GM19395 (cell line): ENCODE measurements at regions not wholly inside any gene's neighbourhood (a gene's known extent, or its start where the extent isn't known, plus 50 kb on each side); places are given as distances from the start of the nearest gene placed in this dataset.
"Not testable (repeated sequence)": the region's sequence is repeated elsewhere in the genome, so short reads cannot be mapped to it uniquely, and the experiment has no call there.

Experiments used
- ATAC-seq: cut with Tn5 transposase; IDR thresholded peaks from one replicate; pipeline ENCODE4 v1.9.1; 2021; ENCODE audit warnings: mild to moderate bottlenecking, moderate library complexity; ENCODE audit not compliant: unreplicated experiment

GRCh38 chr22:22296047-22296446 is 51.5 kb downstream of the VPREB1 start:
- not testable (repeated sequence) for ATAC-seq

DNA sequence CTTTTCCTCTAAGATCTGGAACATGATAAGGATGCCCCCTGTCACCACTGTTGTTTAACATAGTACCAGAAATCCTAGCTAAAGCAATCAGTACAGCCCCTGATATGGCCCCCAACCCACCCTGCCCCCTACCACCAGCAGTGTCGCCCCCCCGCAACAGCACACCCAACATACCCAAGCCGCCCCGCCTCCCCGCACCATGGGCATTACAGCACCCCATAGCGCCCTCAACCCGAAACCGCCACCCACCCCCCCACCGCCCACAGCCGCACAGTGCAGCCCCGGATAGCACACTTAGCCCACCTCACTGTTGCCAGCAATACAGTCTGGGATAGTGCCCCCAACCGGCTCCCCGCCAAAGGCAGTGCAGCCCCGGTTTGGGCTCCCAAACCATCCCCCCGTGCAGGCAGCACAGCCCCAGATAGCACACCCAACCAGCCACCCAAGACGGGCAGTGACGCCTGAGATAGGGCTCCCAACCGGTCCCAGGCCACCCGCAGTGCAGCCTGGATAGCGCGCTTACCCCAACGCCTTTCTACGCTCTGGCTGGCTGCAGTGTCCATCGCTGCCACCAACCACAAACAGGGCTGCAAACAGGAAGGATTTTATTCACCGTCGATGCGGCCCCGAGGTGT is 52.7 kb downstream of the VPREB1 start:
- ATAC-seq: not testable (repeated sequence)

GRCh38 chr22:22297794-22298653 is 53.4 kb downstream of the VPREB1 start:
- peak; percentile 76 for ATAC-seq

DNA sequence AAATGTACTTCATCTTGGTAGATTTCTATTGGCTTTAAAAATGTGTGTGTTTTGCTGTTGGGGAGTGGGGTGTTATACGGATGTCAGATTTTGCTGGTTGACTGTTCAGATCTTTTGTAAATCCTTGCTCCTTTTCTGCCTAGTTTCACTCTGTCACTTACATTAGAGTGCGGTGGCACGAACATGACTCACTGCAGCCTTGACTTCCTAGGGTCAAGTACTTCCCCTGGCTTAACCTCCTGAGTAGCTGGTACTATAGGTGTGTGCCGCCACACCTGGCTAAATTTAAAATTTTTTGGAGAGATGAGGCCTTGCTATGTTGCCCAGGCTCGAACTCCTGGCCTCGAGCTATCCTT is 54.0 kb downstream of the VPREB1 start:
- not testable (repeated sequence) for ATAC-seq

DNA sequence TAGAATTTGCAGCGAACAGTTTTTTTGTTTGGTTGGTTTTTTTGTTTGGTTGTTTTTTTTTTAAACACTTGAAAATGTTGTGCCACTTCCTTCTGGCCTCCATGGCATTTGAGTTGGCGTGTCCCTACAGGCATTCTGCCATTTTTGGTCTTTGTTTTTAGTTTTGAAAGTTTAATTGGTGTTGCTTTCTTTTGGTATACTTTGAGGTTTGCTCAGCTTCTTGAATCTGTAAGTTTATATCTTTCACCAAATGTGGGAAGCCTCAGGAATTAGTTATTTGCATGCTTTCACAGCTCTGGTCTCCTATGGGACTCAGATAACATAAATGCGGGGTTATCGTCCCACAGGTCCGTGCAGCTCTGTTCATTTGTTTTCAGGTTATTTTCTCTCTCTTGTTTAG is 55.9 kb downstream of the VPREB1 start:
- ATAC-seq: not testable (repeated sequence)

- not testable (repeated sequence) for ATAC-seq
These were observed 56.4 kb downstream of the VPREB1 start for GRCh38 chr22:22300946-22301345.

DNA sequence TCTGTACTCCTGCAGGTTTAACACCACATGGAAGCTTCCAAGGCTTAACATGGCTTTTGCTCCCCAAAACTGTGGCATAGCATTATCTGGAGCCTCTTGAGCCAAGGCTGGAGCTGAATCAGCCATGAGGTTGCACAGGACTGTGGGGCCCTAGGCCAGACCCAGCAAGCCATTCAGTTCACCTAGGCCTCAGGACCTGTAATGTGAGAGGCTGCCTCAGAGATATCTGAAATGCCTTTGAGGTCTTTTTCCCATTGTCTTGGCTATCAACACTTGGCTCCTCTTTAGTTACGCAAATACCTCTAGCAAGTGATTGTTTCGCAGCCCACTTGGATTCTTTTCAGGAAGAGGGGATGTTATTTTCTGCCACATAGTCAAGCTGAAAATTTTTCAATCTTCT is 72.0 kb downstream of the VPREB1 start:
- ATAC-seq: no peak

- no peak for ATAC-seq
These were observed 74.3 kb downstream of the VPREB1 start for GRCh38 chr22:22318723-22319465.

GRCh38 chr22:22321743-22322611 is 77.4 kb downstream of the VPREB1 start:
- peak; percentile 86 for ATAC-seq

GRCh38 chr22:22322792-22323191 is 78.2 kb downstream of the VPREB1 start:
- no peak for ATAC-seq

GRCh38 chr22:22327723-22328122 is 83.1 kb downstream of the VPREB1 start:
- no peak for ATAC-seq

DNA sequence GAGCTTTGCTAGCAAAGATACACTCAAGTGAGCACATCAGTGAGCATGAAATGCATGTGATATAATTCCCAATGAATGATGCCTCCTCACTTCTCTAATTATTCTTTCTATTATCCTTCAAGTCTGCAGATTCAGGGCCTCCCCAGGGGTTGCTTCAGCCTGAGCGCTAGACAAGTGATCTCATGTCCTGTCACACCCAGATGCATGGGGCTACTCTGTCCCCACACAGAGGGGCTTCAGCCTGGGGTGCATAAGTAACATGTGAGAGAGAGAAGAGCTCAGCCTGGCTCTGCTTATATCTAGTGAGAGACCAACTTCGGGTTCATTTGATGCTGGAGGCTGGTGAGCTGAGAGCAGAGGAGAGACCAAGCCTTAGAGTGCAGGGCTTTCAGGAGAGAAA is 85.2 kb downstream of the VPREB1 start:
- ATAC-seq: no peak

DNA sequence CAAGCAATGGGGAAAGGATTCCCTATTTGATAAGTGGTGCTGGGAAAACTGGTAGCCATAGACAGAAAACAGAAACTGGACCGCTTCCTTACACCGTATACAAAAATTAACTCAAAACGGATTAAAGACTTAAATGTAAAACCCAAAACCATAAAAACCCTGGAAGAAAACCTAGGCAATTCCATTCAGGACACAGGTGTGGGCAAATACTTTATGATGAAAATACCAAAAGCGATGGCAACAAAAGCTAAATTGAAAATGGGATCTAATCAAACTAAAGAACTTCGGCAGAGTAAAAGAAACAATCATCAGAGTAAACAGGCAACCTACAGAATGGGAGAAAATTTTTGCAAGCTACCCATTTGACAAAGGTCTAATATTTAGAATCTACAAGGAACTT is 91.1 kb downstream of the VPREB1 start:
- ATAC-seq: not testable (repeated sequence)

DNA sequence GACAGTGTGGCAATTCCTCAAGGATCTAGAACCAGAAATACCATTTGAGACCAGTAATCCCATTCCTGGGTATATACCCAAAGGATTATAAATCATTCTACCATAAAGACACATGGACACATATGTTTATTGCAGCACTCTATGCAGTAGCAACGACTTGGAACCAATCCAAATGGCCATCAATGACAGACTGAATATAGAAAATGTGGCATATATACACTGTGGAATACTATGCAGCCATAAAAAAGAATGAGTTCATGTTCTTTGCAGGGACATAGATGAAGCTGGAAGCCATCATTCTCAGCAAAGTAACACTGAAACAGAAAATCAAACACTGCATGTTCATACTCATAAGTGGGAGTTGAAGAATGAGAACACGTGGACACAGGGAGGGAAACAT is 91.7 kb downstream of the VPREB1 start:
- ATAC-seq: not testable (repeated sequence)

- not testable (repeated sequence) for ATAC-seq
These were observed 94.2 kb downstream of the VPREB1 start for GRCh38 chr22:22338778-22339177.

- ATAC-seq: no peak
These were observed 97.2 kb downstream of the VPREB1 start for GRCh38 chr22:22341736-22342135.

DNA sequence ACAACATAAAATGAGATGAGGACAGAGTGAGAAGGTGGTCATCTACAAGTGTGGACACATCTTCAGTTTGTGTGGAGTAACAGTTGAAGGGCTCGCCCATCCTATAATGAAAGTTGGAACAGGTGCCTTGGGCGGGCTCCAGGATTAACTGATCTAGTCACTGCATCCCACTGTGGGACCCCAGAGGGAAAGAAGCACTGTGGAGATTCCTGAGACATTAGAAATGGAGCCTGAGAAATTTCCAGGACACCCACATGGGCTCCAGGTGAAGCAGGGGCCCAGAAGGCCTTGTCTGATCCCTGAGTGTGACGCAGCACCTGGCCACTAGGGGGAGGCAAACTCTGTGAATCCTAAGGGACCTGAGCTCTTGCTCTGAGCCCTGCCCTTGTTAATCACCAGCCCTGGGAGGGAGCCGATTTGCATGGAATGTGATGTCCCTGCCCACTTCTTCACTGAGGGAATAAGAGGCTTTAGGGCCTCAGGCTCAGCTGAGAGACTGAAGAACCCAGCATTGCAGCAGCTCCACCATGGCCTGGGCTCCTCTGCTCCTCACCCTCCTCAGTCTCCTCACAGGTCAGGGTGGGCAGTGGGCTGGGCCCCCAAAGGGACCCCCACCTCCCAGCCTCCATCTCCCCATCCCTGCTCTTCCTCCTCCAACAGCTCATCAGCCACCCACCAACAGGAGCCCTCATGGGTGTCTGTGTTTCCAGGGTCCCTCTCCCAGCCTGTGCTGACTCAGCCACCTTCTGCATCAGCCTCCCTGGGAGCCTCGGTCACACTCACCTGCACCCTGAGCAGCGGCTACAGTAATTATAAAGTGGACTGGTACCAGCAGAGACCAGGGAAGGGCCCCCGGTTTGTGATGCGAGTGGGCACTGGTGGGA is 98.4 kb downstream of the VPREB1 start:
- ATAC-seq: no peak

- ATAC-seq: no peak
These were observed 99.2 kb downstream of the VPREB1 start for GRCh38 chr22:22343581-22344296.

DNA sequence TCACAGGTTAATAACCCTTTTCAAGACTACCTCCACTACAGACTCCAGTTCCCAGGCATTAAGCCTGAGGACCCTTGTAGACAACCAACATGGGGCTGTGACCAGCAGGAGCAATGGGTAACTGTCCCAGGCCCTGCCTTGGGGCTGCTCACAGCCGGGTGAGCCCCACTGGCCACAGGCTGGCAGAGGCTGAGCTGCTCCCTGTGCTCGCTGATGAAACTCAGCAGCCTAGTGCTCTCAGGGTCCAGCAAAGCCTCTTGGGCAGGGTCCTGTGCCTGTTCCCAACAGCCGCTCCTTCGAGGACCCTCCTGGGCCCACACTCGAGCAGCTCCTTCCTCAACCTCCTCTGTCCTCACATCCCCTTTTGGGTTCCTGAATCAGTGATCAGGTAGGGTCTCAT is 99.8 kb downstream of the VPREB1 start:
- no peak for ATAC-seq
